ENCODE measurements at regions not wholly inside any gene's neighbourhood (a gene's known extent, or its start where the extent isn't known, plus 50 kb on each side); places are given as distances from the start of the nearest gene placed in this dataset.

DNA sequence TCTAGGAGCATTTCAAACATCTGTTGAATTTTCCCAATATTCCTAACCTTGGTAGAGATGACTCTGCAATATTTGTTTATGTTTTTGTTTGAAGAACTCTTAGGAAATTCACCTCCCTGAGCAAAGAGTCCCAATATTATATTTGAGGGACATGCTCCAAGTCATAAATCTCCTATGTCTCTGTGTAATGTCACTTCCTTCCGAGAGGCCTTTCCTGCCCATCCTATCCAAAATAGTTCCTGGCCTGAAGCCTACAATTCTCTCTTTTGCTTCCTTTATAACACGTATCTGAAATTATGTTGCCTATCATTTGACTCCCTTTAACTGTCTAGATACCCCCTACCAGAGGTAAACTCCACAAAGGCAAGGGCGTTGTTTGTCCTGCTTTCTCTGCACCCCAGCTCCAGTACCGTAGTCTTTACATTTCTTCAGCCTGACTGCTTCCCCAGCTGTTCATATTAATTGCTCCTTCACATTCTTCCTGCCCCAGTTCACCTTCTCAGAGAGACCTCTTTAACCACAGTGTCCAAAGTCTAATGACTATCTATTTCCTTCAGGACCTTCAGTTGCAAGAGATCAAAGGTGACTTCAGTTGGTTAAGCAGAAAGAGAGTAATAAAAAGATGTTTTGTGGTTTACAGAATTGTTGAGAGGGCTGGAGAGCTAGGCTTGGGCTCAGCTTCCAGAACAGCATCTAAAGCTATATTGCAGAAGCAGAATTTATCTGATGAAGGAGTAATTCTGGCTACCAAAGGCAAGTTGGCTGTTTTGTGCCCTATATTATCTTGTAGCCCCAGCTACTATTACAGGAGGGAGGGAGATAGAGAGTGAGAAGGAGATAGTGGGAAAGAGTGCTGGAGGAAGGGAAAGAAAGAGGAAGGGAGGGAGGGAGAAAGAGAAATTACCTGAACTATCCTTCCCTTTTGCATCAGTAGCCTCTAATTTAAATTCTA lies 109.3 kb upstream of the TMEM161B start:
- no peaks in the 10 kb centered on the region for H3K9me3 ChIP-seq (replicated peaks; ENCODE audit: control insufficient read depth, low read depth, low read length)
- H3K4me3 ChIP-seq (ENCODE audit: low read length): no peak overlapping the region
- no peak for DNase-seq
- H3K27me3 ChIP-seq (ENCODE audit: control insufficient read depth, insufficient read depth, low read length): no peaks in the 10 kb centered on the region
- H3K4me1 ChIP-seq (ENCODE audit: control insufficient read depth, insufficient read depth, low read length): no peaks in the 10 kb centered on the region
- 45% methylated on average over 4 of the region's 4 CpGs for WGBS (ENCODE audit: insufficient coverage)
- no peak overlapping the region for H3K27ac ChIP-seq (ENCODE audit: low read length)
- no peaks in the 10 kb centered on the region for H3K36me3 ChIP-seq (ENCODE audit: control insufficient read depth, insufficient read depth, low read length)

DNA sequence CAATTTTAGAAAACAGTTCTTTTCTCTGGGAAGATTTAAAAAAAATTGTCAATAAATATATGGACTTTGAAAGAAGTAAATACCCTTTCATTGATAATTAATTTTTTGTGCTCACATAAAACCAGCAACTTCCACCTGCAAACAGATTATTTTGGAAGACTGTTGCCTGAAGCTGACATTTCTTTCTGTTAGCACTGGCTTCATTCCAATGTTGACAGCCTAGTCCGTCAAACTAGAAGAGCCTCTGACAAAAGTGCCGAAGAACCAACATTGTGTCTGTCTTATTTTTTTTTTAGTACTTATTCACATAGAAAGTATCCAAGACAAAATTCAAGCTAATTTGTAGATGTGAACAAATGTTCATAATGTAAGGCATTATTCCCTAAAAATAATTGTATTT lies 108.6 kb upstream of the TMEM161B start:
- no peak overlapping the region for H3K4me3 ChIP-seq (ENCODE audit: low read length)
- no peaks in the 10 kb centered on the region for H3K9me3 ChIP-seq (replicated peaks; ENCODE audit: control insufficient read depth, low read depth, low read length)
- DNase-seq: no peak
- no peak overlapping the region for H3K27ac ChIP-seq (ENCODE audit: low read length)
- no peaks in the 10 kb centered on the region for H3K36me3 ChIP-seq (ENCODE audit: control insufficient read depth, insufficient read depth, low read length)
- WGBS (ENCODE audit: insufficient coverage): no CpG with 5 or more reads among the region's 2 CpGs
- H3K27me3 ChIP-seq (ENCODE audit: control insufficient read depth, insufficient read depth, low read length): no peaks in the 10 kb centered on the region
- no peaks in the 10 kb centered on the region for H3K4me1 ChIP-seq (ENCODE audit: control insufficient read depth, insufficient read depth, low read length)

DNA sequence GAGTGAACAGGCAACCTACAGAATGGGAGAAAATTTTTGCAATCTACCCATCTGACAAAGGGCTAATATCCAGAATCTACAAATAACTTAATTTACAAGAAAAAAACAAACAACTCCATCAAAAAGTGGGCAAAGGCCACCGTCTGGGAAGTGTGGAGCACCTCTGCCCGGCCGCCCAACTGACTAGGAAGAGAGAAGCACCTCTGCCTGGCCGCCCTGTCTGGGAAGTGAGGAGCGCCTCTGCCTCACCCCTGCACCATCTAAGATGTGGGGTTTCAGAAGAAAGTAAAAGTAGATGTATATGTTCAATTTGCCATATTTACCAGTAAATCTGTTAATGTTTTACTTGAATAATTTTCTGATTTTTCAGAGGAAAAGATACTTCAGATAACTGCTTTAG lies 108.1 kb upstream of the TMEM161B start:
- Histone ChIP-seq H3K9me3 (replicated peaks; ENCODE audit: control insufficient read depth, low read depth, low read length) (no peaks in the 10 kb centered on the region), H3K36me3 (ENCODE audit: control insufficient read depth, insufficient read depth, low read length) (no peaks in the 10 kb centered on the region), H3K4me3 (ENCODE audit: low read length) (no peak overlapping the region), H3K27me3 (ENCODE audit: control insufficient read depth, insufficient read depth, low read length) (no peaks in the 10 kb centered on the region), H3K4me1 (ENCODE audit: control insufficient read depth, insufficient read depth, low read length) (no peaks in the 10 kb centered on the region), H3K27ac (ENCODE audit: low read length) (no peak overlapping the region)
- DNase-seq: no peak
- 93% methylated on average over 2 of the region's 5 CpGs for WGBS (ENCODE audit: insufficient coverage)

DNA sequence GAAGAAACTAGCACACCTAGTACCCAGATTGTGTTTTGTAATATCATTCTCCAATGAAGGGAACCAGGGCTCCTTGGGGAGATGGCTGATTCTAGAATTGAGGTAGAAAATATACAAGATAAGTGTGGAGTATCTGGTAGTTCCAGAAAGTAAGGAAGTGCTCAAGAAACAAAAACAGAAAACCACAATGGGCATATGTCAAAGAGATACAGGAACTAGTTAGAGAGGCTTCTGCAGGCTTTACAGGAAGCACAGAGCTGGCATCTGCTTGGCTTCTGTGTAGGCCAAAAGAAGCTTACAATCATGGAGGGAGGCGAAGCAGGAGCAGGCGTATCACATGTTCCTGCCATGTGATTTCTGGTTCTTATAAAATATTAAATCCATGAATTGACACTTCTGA lies 105.7 kb upstream of the TMEM161B start:
- Histone ChIP-seq H3K4me1 (ENCODE audit: control insufficient read depth, insufficient read depth, low read length) (no peaks in the 10 kb centered on the region), H3K9me3 (replicated peaks; ENCODE audit: control insufficient read depth, low read depth, low read length) (no peaks in the 10 kb centered on the region), H3K27me3 (ENCODE audit: control insufficient read depth, insufficient read depth, low read length) (no peaks in the 10 kb centered on the region), H3K4me3 (ENCODE audit: low read length) (no peak overlapping the region), H3K27ac (ENCODE audit: low read length) (no peak overlapping the region), H3K36me3 (ENCODE audit: control insufficient read depth, insufficient read depth, low read length) (no peaks in the 10 kb centered on the region)
- WGBS (ENCODE audit: insufficient coverage): no CpG with 5 or more reads among the region's 2 CpGs
- no peak for DNase-seq

DNA sequence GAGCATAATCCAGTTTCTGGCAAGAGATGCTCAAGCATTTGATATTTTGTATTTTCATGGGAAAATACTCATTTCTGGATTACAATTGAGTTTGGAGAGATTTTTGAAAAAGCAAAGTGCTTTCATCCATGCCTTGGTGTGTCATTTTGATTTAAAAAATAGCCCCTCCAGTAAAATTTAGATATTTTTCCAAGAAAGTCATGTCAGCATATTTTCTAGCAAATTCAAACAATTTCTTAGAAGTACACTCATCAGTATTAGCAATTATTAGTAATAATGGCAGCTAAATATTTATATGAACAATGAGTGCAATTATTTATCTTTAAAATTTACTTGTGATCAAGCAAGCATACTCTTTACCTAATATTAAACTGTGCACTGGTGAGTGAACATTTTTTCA lies 102.2 kb upstream of the TMEM161B start:
- no peak overlapping the region for H3K4me3 ChIP-seq (ENCODE audit: low read length)
- H3K9me3 ChIP-seq (replicated peaks; ENCODE audit: control insufficient read depth, low read depth, low read length): no peaks in the 10 kb centered on the region

DNA sequence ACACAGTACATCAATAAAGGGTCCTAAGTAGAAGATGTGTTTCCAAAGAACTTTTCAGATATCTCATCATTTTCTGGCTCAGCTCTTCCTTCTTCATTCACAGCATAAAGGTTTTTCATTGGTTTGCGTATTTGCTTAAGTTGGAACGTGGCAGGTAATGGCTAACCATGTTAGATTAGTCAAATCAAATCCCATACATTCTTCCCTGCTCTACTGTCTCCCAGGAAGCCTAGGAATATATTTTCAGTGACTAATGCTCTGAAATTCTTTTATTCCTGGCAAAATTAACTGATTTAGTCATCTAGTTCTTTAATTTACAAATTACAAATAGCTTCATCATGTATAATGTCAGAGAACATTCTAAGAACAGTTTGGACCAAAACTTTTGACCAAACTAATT lies 99.6 kb upstream of the TMEM161B start:
- Histone ChIP-seq H3K27ac (ENCODE audit: low read length) (no peak overlapping the region), H3K9me3 (replicated peaks; ENCODE audit: control insufficient read depth, low read depth, low read length) (no peaks in the 10 kb centered on the region), H3K36me3 (ENCODE audit: control insufficient read depth, insufficient read depth, low read length) (no peaks in the 10 kb centered on the region), H3K4me1 (ENCODE audit: control insufficient read depth, insufficient read depth, low read length) (no peaks in the 10 kb centered on the region), H3K4me3 (ENCODE audit: low read length) (no peak overlapping the region), H3K27me3 (ENCODE audit: control insufficient read depth, insufficient read depth, low read length) (no peaks in the 10 kb centered on the region)
- no CpG with 5 or more reads among the region's 2 CpGs for WGBS (ENCODE audit: insufficient coverage)
- no peak for DNase-seq

More for the DNA sequence above, 102.2 kb upstream of the TMEM161B start:
- no peak for DNase-seq
- Histone ChIP-seq H3K36me3 (ENCODE audit: control insufficient read depth, insufficient read depth, low read length) (no peaks in the 10 kb centered on the region), H3K27me3 (ENCODE audit: control insufficient read depth, insufficient read depth, low read length) (no peaks in the 10 kb centered on the region), H3K4me1 (ENCODE audit: control insufficient read depth, insufficient read depth, low read length) (no peaks in the 10 kb centered on the region), H3K27ac (ENCODE audit: low read length) (no peak overlapping the region)

DNA sequence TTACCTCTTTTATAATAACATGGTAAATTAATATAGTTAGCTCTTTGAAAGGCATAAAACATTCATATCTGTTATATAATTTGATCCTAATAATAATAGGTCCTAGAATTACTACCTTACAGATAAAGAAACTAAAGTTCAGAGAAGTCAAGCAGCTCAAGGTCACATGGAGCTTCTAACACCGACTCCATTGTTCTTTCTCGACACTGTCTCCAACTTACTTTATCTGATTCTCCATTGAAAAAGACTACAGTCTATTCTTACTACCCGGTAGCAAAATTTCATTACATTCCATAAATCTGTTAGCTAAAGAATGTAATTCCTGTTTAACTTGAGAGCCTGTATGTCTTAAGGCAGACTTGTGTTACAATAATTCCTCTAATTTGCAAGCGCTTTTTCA lies 96.3 kb upstream of the TMEM161B start:
- no peaks in the 10 kb centered on the region for H3K9me3 ChIP-seq (replicated peaks; ENCODE audit: control insufficient read depth, low read depth, low read length)
- no peaks in the 10 kb centered on the region for H3K36me3 ChIP-seq (ENCODE audit: control insufficient read depth, insufficient read depth, low read length)
- DNase-seq: no peak
- no peaks in the 10 kb centered on the region for H3K27me3 ChIP-seq (ENCODE audit: control insufficient read depth, insufficient read depth, low read length)
- no peaks in the 10 kb centered on the region for H3K4me1 ChIP-seq (ENCODE audit: control insufficient read depth, insufficient read depth, low read length)
- no peak overlapping the region for H3K27ac ChIP-seq (ENCODE audit: low read length)
- WGBS (ENCODE audit: insufficient coverage): no CpG with 5 or more reads among the region's 4 CpGs
- no peak overlapping the region for H3K4me3 ChIP-seq (ENCODE audit: low read length)

DNA sequence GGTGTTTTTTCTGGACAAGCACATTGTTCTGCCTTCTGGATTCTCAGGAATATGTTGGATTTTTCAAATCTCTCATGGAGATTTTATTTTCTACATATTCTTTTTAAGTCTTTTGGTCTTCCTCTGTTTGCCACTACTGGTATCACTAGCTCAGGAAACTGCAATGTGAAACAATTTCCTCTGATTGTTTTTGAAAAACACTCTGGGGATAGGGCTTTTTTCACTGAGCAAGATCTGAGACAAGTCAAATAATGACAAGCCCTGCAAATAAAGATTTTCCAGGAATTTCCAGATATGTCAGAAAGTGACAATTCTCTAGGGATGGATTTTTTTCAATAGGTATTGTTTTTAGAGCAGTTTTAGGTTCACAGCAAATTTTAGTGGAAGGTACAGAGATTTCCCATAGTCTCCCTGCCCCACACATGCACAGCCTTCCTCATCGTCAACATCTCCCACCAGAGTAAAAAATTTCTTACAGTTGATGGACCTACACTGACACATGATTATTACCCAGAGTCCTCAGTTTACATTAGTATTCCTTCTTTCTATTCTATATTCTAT lies 86.9 kb upstream of the TMEM161B start:
- Histone ChIP-seq H3K9me3 (replicated peaks; ENCODE audit: control insufficient read depth, low read depth, low read length) (no peaks in the 10 kb centered on the region), H3K27me3 (ENCODE audit: control insufficient read depth, insufficient read depth, low read length) (no peaks in the 10 kb centered on the region), H3K36me3 (ENCODE audit: control insufficient read depth, insufficient read depth, low read length) (no peaks in the 10 kb centered on the region), H3K4me3 (ENCODE audit: low read length) (no peak overlapping the region), H3K27ac (ENCODE audit: low read length) (no peak overlapping the region), H3K4me1 (ENCODE audit: control insufficient read depth, insufficient read depth, low read length) (no peaks in the 10 kb centered on the region)
- no CpG with 5 or more reads among the region's 1 CpG for WGBS (ENCODE audit: insufficient coverage)
- DNase-seq: peak; percentile 14

DNA sequence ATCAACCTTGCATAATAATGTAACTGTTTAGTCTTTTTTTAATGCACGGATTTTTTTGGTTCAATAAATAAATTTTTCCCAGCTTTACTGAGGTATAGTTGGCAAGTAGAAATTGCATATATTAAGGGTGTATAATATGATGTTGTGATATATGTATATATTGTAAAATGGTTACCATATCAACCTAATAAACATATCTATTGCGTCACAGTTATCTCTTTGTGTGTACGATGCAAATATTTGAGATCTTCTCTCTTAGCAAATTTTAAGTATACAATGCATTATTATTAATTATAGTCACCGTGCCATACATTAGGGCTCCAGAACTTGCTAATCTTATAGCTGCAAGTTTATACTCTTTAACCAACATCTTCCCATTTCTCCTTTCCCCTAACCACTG lies 57.2 kb upstream of the TMEM161B start:
- Histone ChIP-seq H3K27ac (ENCODE audit: low read length) (no peak overlapping the region), H3K4me1 (ENCODE audit: control insufficient read depth, insufficient read depth, low read length) (no peaks in the 10 kb centered on the region), H3K9me3 (replicated peaks; ENCODE audit: control insufficient read depth, low read depth, low read length) (no peaks in the 10 kb centered on the region), H3K4me3 (ENCODE audit: low read length) (no peak overlapping the region), H3K27me3 (ENCODE audit: control insufficient read depth, insufficient read depth, low read length) (no peaks in the 10 kb centered on the region), H3K36me3 (ENCODE audit: control insufficient read depth, insufficient read depth, low read length) (no peaks in the 10 kb centered on the region)
- no CpG with 5 or more reads among the region's 4 CpGs for WGBS (ENCODE audit: insufficient coverage)
- no peak for DNase-seq

DNA sequence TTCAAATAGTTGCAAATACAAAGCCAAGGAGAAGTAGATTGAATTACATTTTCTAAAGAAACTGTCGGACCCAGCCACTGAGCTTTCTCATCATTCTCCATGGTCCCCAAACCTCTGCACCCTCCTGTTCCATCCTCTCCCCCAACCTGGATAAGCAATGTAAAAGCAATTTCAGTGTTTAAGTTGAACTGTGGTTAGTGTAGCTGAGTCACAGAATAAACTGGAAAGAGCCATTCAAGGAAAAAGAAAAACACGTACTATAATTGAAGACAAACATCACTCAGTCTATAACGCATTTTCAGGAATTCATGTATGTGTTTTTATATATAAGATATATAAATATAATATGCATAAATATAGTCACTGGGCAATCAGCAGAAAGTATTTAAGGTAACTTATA lies 54.1 kb upstream of the TMEM161B start:
- H3K4me1 ChIP-seq (ENCODE audit: control insufficient read depth, insufficient read depth, low read length): no peaks in the 10 kb centered on the region
- no peaks in the 10 kb centered on the region for H3K27me3 ChIP-seq (ENCODE audit: control insufficient read depth, insufficient read depth, low read length)
- H3K27ac ChIP-seq (ENCODE audit: low read length): no peak overlapping the region
- DNase-seq: no peak
- no CpG with 5 or more reads among the region's 3 CpGs for WGBS (ENCODE audit: insufficient coverage)
- no peak overlapping the region for H3K4me3 ChIP-seq (ENCODE audit: low read length)
- H3K36me3 ChIP-seq (ENCODE audit: control insufficient read depth, insufficient read depth, low read length): no peaks in the 10 kb centered on the region
- no peaks in the 10 kb centered on the region for H3K9me3 ChIP-seq (replicated peaks; ENCODE audit: control insufficient read depth, low read depth, low read length)

All from muscle of leg (tissue), 3 donors.